ENCODE measurements at regions not wholly inside any gene's neighbourhood (a gene's known extent, or its start where the extent isn't known, plus 50 kb on each side); places are given as distances from the start of the nearest gene placed in this dataset.
A peak's percentile ranks its signal among the peaks of the same experiment; 100 is the strongest.

GRCh38 chr5:6321078-6321477 lies 57.3 kb downstream of the MED10 start:
- Histone ChIP-seq H3K27me3 (no peaks in the 10 kb centered on the region), H3K36me3 (no peaks in the 10 kb centered on the region), H3K4me1 (no peaks in the 10 kb centered on the region), H3K9me3 (peaks cover 0 to 6% of the 10 kb centered on the region in 2 donors), H3K4me3 (no peak overlapping the region), H3K27ac (no peak overlapping the region)
- TF ChIP-seq CTCF (IDR thresholded peaks at IDR 0.05) = no peak
- peak; percentile 9 for DNase-seq (ENCODE audit: low spot score)

- Histone ChIP-seq H3K4me3 (no peak overlapping the region), H3K4me1 (no peaks in the 10 kb centered on the region), H3K36me3 (no peaks in the 10 kb centered on the region), H3K27ac (no peak overlapping the region), H3K27me3 (no peaks in the 10 kb centered on the region), H3K9me3 (peaks cover 0 to 6% of the 10 kb centered on the region in 2 donors)
- no peak for TF ChIP-seq CTCF (IDR thresholded peaks at IDR 0.05)
- no peak for DNase-seq (ENCODE audit: low spot score)
Observed at GRCh38 chr5:6319116-6319515, 59.2 kb downstream of the MED10 start.

- no peak for TF ChIP-seq CTCF (IDR thresholded peaks at IDR 0.05)
- no peaks in the 10 kb centered on the region for H3K36me3 ChIP-seq
- H3K4me3 ChIP-seq = no peak overlapping the region
- DNase-seq (ENCODE audit: low spot score) = no peak
- H3K27me3 ChIP-seq = no peaks in the 10 kb centered on the region
- H3K27ac ChIP-seq = no peak overlapping the region
- H3K9me3 ChIP-seq = peaks cover 0 to 6% of the 10 kb centered on the region in 2 donors
- no peaks in the 10 kb centered on the region for H3K4me1 ChIP-seq
Observed at GRCh38 chr5:6317116-6317798, 61.1 kb downstream of the MED10 start.

GRCh38 chr5:6315580-6315979 lies 62.8 kb downstream of the MED10 start:
- H3K4me1 ChIP-seq = peaks cover 0 to 5% of the 10 kb centered on the region in 2 donors
- H3K9me3 ChIP-seq = peaks cover 0 to 2% of the 10 kb centered on the region in 2 donors
- no peak for TF ChIP-seq CTCF (IDR thresholded peaks at IDR 0.05)
- no peaks in the 10 kb centered on the region for H3K27me3 ChIP-seq
- no peak overlapping the region for H3K27ac ChIP-seq
- no peak for DNase-seq (ENCODE audit: low spot score)
- H3K4me3 ChIP-seq = no peak overlapping the region
- H3K36me3 ChIP-seq = no peaks in the 10 kb centered on the region

- Histone ChIP-seq H3K9me3 (no peaks in the 10 kb centered on the region), H3K4me3 (no peak overlapping the region), H3K27ac (no peak overlapping the region), H3K36me3 (no peaks in the 10 kb centered on the region), H3K4me1 (peaks cover 0 to 5% of the 10 kb centered on the region in 2 donors), H3K27me3 (no peaks in the 10 kb centered on the region)
- no peak for DNase-seq (ENCODE audit: low spot score)
- TF ChIP-seq CTCF (IDR thresholded peaks at IDR 0.05) = no peak
Observed at GRCh38 chr5:6311568-6312501, 66.5 kb downstream of the MED10 start.

Data from right atrium auricular region (tissue), 2 donors.